K562 (cell line): ENCODE measurements at regions not wholly inside any gene's neighbourhood (a gene's known extent, or its start where the extent isn't known, plus 50 kb on each side); places are given as distances from the start of the nearest gene placed in this dataset.

Experiments used
- ARNT ChIP-seq, 2 experiments: fragments of 450-650 bp; IDR thresholded peaks; 2 replicates each; pipeline ENCODE4 v1.6.1; 2016; ENCODE audit warnings: mild to moderate bottlenecking in 1 of 2
- ATF3 ChIP-seq, 2 experiments: fragments of 450-650 bp in 1 of 2; sonication (generic) in 1 of 2; formaldehyde crosslinking in 1 of 2; IDR thresholded peaks in 1 of 2; conservative IDR thresholded peaks in 1 of 2; 2 replicates each; pipeline versions ENCODE4 v1.6.1 to v1.8.1; 2016 to 2023; ENCODE audit warnings: mild to moderate bottlenecking in 2 of 2, moderate library complexity in 2 of 2, inconsistent platforms in 1 of 2, missing genetic modification reagents in 1 of 2
- ATF4 ChIP-seq: fragments of 450-650 bp; formaldehyde crosslinking; IDR thresholded peaks from 2 replicates; pipeline ENCODE4 v1.4.0; 2022; ENCODE audit warnings: mild to moderate bottlenecking, moderate library complexity
- CTCF ChIP-seq, 3 experiments: IDR thresholded peaks in 2 of 3; conservative IDR thresholded peaks in 1 of 3; 2 replicates each; pipeline ENCODE4 v1.5.1; 2011 to 2012; ENCODE audit warnings: low read length in 3 of 3, mild to moderate bottlenecking in 3 of 3, control low read depth in 2 of 3, improper control_type of control experiment in 1 of 3, inconsistent platforms in 1 of 3, low read depth in 1 of 3, mixed read lengths in 1 of 3, moderate library complexity in 1 of 3; ENCODE audit not compliant: insufficient read depth in 2 of 3
- DPF2 ChIP-seq: fragments of 450-650 bp; IDR thresholded peaks from 2 replicates; pipeline ENCODE4 v1.6.1; 2016
- GATA2 ChIP-seq: sonication (generic); formaldehyde crosslinking; IDR thresholded peaks from 2 replicates; pipeline ENCODE4 v1.4.0; 2020; ENCODE audit warnings: mild to moderate bottlenecking, missing genetic modification reagents
- MAFF ChIP-seq: IDR thresholded peaks from 2 replicates; pipeline ENCODE4 v1.6.1; 2012; ENCODE audit warnings: low read length, improper control_type of control experiment
- NCOA1 ChIP-seq: fragments of 450-650 bp; IDR thresholded peaks from 2 replicates; pipeline ENCODE4 v1.6.1; 2016; ENCODE audit warnings: low read depth
- POLR2A ChIP-seq: fragments of 450-650 bp; conservative IDR thresholded peaks from 2 replicates; pipeline ENCODE4 v1.6.1; 2016
- SMC3 ChIP-seq: conservative IDR thresholded peaks from 2 replicates; pipeline ENCODE4 v1.6.1; 2011; ENCODE audit warnings: low read depth, low read length, improper control_type of control experiment; ENCODE audit not compliant: insufficient read depth
- TAF1 ChIP-seq: IDR thresholded peaks from 2 replicates; pipeline ENCODE4 v1.6.1; 2011; ENCODE audit warnings: mild to moderate bottlenecking, low read length, moderate library complexity; ENCODE audit not compliant: insufficient read depth, control insufficient read depth, severe bottlenecking; ENCODE audit errors: extremely low read depth
- ZFP36 ChIP-seq: fragments of 150-350 bp; IDR thresholded peaks from 2 replicates; pipeline ENCODE4 v1.6.1; 2018; ENCODE audit warnings: low read length, low read depth; ENCODE audit not compliant: partially characterized antibody
- ZFX ChIP-seq: sonication (generic); formaldehyde crosslinking; IDR thresholded peaks from 2 replicates; pipeline ENCODE4 v1.8.0; 2022; ENCODE audit warnings: mild to moderate bottlenecking, missing genetic modification reagents, moderate library complexity
- ZNF644 ChIP-seq: fragments of 200-800 bp; sonication (Bioruptor generic); IDR thresholded peaks from 2 replicates; pipeline ENCODE4 v1.6.1; 2016; ENCODE audit warnings: low read depth, missing genetic modification characterization, missing compliant biosample characterization

- no peak for TF ChIP-seq TAF1
- no peak for TF ChIP-seq MAFF
- no peak for TF ChIP-seq NCOA1
- no peak for TF ChIP-seq CTCF (IDR thresholded peaks at IDR 0.05 in 2 of 3, conservative IDR thresholded peaks at IDR 0.05 in 1 of 3; ENCODE audit: insufficient read depth in 2 of 3, low read depth in 1 of 3, low read length in 3 of 3)
- TF ChIP-seq ARNT (IDR thresholded peaks at IDR 0.05): no peak
- no peak for TF ChIP-seq POLR2A
- TF ChIP-seq ATF4 (CRISPR knock-in tag): no peak
- TF ChIP-seq ZFX (CRISPR knock-in tag): no peak
- no peak for TF ChIP-seq ZNF644 (tag)
- TF ChIP-seq GATA2 (CRISPR knock-in tag): no peak
- TF ChIP-seq DPF2: no peak
- TF ChIP-seq ZFP36: no peak
- no peak for TF ChIP-seq SMC3
- TF ChIP-seq ATF3 (IDR thresholded peaks at IDR 0.05): no peak
- TF ChIP-seq ATF3 (CRISPR knock-in tag; conservative IDR thresholded peaks at IDR 0.05): no peak
These were observed 537.8 kb downstream of the SLITRK1 start for GRCh38 chr13:83344518-83344917.
